GM18861 (cell line): ENCODE measurements at regions not wholly inside any gene's neighbourhood (a gene's known extent, or its start where the extent isn't known, plus 50 kb on each side); places are given as distances from the start of the nearest gene placed in this dataset.
A peak's percentile ranks its signal among the peaks of the same experiment; 100 is the strongest.
"Not testable (repeated sequence)": the region's sequence is repeated elsewhere in the genome, so short reads cannot be mapped to it uniquely, and the experiment has no call there.

Source experiments
- ATAC-seq: cut with Tn5 transposase; IDR thresholded peaks from one replicate; pipeline ENCODE4 v1.9.1; 2021; ENCODE audit not compliant: unreplicated experiment

- no peak for ATAC-seq
These were observed 126.4 kb downstream of the KBTBD2 start for GRCh38 chr7:32765185-32765584.

DNA sequence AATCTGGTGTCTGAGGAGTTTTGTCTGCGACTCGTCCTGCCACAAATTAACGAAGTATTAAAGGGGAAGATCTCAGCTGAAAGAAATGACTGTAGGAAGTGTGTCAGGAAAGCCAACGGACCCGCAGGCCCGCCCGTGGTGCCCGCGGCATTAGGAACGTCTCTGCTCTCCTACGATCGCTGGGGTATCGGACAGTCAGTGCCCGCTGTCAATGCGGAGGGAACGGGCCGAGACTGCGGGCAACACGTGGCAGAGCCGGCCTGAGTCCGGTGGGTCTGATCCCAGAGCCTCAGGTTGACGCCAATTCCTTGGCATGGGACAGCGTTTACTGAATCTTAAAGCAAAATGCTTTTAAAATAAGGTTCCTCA is 128.7 kb downstream of the KBTBD2 start:
- no peak for ATAC-seq

DNA sequence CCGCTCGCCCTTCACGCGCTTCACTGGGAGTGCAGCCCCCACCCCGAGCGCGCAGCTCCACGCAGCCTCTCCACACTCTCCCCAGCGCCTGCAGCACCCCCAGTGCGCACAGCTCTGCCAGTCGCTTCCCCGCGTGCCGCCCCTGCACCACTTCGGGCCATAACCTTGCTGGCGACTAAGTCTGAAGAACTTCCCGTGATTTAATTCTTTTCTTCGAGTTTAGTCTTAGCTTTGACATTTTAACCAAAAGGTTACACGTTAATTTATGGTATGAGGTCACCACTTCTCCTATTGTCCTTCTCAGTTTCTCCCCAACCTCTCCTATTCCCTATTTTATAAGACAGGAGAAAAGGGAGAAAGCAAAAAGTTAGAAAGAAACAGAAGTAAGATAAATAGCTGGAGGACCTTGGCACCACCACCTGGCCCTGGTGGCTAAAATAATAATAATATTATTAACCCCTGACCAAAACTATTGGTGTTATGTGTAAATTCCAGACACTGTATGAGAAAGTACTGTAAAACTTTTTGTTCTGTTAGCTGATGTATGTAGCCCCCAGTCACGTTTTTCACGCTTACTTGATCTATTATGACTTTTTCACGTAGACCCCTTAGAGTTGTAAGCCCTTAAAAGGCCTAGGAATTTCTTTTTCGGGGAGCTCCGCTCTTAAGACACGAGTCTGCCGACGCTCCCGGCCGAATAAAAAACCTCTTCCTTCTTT is 129.2 kb downstream of the KBTBD2 start:
- not testable (repeated sequence) for ATAC-seq

GRCh38 chr7:32761451-32762205 is 129.9 kb downstream of the KBTBD2 start:
- ATAC-seq: no peak

GRCh38 chr7:32760755-32761154 is 130.8 kb downstream of the KBTBD2 start:
- ATAC-seq: not testable (repeated sequence)

- ATAC-seq: not testable (repeated sequence)
These were observed 131.7 kb downstream of the KBTBD2 start for GRCh38 chr7:32759859-32760258.

- not testable (repeated sequence) for ATAC-seq
These were observed 137.7 kb downstream of the KBTBD2 start for GRCh38 chr7:32753872-32754271.

GRCh38 chr7:32748337-32748736 is 143.2 kb downstream of the KBTBD2 start:
- ATAC-seq: not testable (repeated sequence)

DNA sequence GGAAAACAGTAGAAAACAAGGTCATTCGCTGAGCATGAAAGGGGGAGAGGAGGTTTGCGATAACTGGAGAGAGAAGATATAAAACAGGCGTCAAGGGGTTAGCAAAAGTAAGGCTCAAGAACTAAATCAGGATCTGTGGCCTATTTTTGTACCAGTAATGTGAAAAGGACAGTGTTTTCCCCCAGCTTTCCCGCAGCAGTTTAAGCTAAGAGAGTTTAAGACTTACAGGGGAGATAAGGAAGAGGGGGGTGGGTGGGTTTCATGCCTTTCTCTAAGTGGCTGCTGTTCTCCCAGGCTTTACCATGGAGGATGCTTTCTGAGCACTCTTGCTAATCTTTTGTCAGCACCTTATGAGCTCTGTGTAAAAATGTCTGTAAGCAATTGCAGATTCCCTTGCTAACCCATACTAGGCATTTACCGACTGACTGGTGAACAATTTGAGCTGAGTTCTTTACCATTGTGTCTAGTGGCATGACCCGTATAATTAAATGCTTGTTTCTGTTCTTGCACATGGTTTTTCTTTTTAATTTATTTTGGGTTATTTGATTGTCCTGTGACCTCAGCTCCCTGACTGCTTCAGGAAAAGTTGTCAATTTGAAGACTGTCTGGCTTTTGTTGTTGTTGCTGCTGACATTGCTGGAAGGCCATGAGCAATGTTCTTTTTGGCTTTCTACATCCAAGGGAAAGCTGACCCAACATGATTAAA is 144.0 kb downstream of the KBTBD2 start:
- not testable (repeated sequence) for ATAC-seq

DNA sequence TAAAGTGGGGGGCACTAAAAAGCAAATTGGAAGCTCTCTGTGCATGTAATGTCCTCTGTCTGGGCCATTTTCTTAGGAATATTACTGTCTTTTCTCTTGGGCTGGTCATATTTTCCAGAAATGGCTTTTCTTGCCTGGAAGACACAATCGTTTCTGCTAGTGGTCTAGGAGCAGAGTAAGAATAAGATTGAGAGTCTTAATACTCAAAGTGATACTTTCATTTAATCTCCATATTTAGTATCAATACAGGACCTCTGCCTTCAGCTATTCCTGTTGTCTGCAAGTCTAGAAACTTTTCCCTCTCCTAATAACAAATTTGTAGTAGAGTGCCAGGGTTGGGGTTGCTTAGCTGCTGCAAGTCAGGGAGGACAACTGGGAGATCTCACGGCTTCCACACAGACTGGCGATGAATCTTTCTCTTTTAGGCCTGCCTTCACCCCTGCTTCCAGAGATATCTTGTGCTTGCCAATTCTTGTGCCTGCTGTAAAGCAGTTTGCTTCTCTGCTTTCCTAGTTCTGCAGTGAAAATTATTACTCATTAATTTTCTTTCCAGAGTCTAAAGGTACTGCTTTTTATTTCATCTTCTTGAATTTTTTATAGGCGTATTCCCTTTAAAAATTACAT is 149.6 kb downstream of the KBTBD2 start:
- ATAC-seq: not testable (repeated sequence)

GRCh38 chr7:32739749-32740148 is 151.8 kb downstream of the KBTBD2 start:
- not testable (repeated sequence) for ATAC-seq

GRCh38 chr7:32738390-32738789 is 153.2 kb downstream of the KBTBD2 start:
- ATAC-seq: not testable (repeated sequence)

- not testable (repeated sequence) for ATAC-seq
These were observed 158.8 kb downstream of the KBTBD2 start for GRCh38 chr7:32732767-32733166.

DNA sequence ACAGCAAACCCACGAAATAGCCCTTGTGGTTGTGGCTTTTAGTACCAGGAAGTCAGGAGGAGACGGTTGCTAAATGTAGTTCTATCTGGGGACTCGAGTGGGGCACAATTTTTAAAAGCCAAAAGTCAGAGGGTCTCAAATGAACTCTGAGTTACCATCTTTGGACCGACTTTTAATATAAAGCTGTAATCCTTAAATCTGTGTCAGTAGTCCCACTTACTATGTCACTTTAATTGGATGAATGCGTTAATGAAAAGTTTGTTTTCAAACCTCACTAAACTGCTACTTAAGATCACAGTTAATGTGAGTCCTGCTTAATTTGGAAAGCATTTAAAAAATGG is 162.3 kb downstream of the KBTBD2 start:
- ATAC-seq: not testable (repeated sequence)

DNA sequence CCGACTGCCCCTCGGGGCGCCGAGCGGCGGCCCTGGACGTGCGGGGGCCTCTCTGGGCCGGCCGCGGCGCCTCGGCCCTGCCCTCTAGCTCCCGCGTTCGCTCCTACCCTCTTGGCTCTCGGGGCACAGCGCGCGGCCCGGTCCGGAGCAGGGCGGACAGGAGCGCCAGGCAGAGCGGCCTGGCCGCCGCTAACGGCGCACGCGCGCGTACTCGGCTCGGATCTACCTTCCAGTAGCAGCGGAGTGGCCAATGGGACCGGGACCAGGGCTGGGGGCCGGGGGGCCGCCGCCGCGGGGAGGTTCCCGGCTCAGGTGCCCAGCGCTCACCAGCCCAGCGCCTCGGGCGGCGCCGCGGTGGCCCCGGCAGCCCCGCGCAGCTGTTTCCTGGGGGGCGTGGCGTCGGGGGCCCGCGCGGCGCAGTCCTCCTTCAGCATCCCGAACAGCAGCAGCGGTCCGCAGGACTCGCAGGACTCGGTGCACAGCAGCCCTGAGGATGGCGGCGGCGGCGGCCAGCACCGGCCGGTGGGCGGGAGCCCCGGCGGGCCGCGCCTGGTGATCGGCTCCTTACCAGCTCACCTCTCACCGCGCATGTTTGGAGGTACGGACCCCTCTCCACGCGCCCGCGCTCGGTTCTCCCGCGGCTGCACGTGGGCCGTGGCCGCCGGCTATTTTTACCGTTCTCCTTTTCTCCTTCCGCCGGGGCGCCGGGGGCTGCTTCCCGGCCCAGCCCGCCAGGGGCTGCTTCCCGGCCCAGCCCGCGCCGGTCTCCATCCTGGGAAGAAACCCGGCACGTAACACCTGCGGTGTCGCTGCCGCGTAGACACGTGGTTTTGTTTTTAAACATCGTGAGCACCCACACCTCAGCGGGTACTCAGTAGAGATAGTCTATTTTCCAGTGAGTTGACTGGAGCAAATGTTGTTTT is 162.9 kb downstream of the KBTBD2 start:
- peak; percentile 62 for ATAC-seq

- ATAC-seq: peak; percentile 33
These were observed 163.8 kb downstream of the KBTBD2 start for GRCh38 chr7:32727483-32728411.

DNA sequence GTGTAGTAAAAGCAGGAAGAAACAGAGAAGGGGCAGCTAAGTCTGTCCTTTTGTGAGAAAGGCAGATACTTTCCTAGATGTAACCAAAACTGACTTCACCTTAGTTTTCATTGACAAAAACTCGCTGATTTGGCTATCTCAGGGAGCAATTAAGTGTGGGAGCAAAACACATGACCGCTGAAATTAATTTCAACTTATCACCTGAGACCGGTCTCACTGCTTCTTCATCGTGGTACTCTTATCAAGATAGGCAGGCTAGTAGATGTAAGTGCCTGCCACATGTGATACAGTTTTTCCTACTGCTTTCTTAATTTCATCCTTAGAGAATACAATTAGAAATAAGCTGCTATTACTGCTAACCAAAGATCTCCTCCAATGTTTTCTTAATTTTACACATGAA is 168.7 kb downstream of the KBTBD2 start:
- ATAC-seq: not testable (repeated sequence)

DNA sequence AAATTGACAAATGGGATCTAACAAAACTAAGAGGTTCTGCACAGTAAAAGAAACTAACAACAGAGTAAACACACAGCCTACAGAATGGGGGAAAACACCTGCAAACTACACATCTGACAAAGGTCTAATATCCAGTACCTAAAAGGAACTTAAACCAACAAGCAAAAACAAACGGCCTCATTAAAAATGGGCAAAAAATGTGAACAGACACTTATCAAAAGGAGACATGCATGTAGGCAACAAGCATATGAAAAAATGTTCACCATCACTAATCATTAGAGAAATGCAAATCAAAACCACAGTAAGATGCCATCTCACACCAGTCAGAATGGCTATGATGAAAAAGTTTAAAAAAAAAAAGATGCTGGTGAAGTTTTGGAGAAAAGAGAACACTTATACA is 197.4 kb downstream of the KBTBD2 start:
- no peak for ATAC-seq
